Esophagus muscularis mucosa (tissue), 4 donors: ENCODE measurements at regions not wholly inside any gene's neighbourhood (a gene's known extent, or its start where the extent isn't known, plus 50 kb on each side); places are given as distances from the start of the nearest gene placed in this dataset.
A peak's percentile ranks its signal among the peaks of the same experiment; 100 is the strongest.

Experiments
- DNase-seq: peaks from one replicate; pipeline ENCODE4 v3.0.0-alpha.2; 2017; ENCODE audit errors: extremely low spot score
- H3K27ac ChIP-seq, 4 donors: fragments of 200-600 bp; sonication (generic); replicated peaks in 1 of 4; 1 replicate in 3 of 4; 2 replicates in 1 of 4; pipeline ENCODE4 v1.5.1; 2016 to 2019; ENCODE audit warnings: mild to moderate bottlenecking in 1 of 4
- H3K27me3 ChIP-seq, 4 donors: fragments of 200-600 bp; sonication (generic); one replicate each; pipeline versions ENCODE4 v1.5.1 to v1.6.0; 2016 to 2019
- H3K36me3 ChIP-seq, 4 donors: fragments of 200-600 bp; sonication (generic); one replicate each; pipeline ENCODE4 v1.5.1; 2016 to 2019
- H3K4me1 ChIP-seq, 4 donors: fragments of 200-600 bp; sonication (generic); one replicate each; pipeline ENCODE4 v1.5.1; 2016 to 2019
- H3K4me3 ChIP-seq, 4 donors: fragments of 200-600 bp; sonication (generic); 1 replicate in 2 of 4; 2 replicates in 2 of 4; pipeline ENCODE4 v1.5.1; 2016 to 2019; ENCODE audit warnings: mild to moderate bottlenecking in 4 of 4, moderate library complexity in 1 of 4
- H3K9me3 ChIP-seq, 4 donors: fragments of 200-600 bp; sonication (generic); 1 replicate in 3 of 4; 2 replicates in 1 of 4; pipeline ENCODE4 v1.5.1; 2016 to 2019
- EP300 ChIP-seq: sonication (generic); formaldehyde crosslinking; IDR thresholded peaks from one replicate; pipeline ENCODE4 v1.6.1; 2017; ENCODE audit warnings: antibody characterized with exemption
- POLR2A ChIP-seq: fragments of 450-650 bp; IDR thresholded peaks from one replicate; pipeline ENCODE4 v1.6.1; 2017; ENCODE audit warnings: antibody characterized with exemption, moderate library complexity, mild to moderate bottlenecking, low read depth
- POLR2AphosphoS5 ChIP-seq, 2 donors: sonication (generic); formaldehyde crosslinking; IDR thresholded peaks; one replicate each; pipeline ENCODE4 v1.6.1; 2017; ENCODE audit warnings: antibody characterized with exemption in 2 of 2
- WGBS: methylation state at CpG from one replicate; pipeline ENCODE4 v1.1.5; 2018; 5-methylcytosine and 5-hydroxymethylcytosine counted together
- intact Hi-C: fragments of 100-400 bp; cut with DNase I; formaldehyde crosslinking; loops from one replicate; pipeline ENCODE4 v1.15.1; 2023
- TF ChIP-seq, protein P1 (sequence below), 3 experiments: fragments of 200-600 bp in 2 of 3; fragments of 450-650 bp in 1 of 3; sonication (generic) in 2 of 3; IDR thresholded peaks; one replicate each; pipeline ENCODE4 v1.5.1; 2017 to 2019; ENCODE audit warnings: antibody characterized with exemption in 3 of 3, mild to moderate bottlenecking in 2 of 3, moderate library complexity in 1 of 3

DNA sequence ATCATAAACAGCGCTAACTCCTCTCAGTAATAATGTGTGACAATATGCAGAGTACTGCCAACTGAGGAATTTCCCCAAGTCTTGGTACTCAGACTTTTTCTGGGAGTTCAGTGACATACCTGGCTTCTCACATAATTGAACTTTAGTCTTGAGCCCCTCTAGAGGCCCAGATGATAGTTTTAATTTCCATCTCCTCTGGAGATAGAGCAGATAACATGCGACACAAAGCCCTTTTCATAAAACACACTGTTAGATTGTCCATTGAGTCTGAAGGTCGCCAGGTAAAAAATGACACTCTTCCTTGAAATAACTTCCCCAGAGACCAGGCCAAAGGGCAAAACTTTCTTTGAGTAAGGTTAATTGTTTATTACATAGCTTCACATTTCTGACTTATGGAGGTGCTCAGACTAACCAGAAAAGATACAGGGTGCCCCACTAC lies 476.0 kb downstream of the RASEF start:
- H3K9me3 ChIP-seq, result no peaks in the 10 kb centered on the region
- peak; percentile 29 for DNase-seq
- no peak overlapping the region for H3K4me3 ChIP-seq
- intact Hi-C loops, result no loop called here
- 90% methylated on average over 3 of the region's 3 CpGs for WGBS
- H3K27ac ChIP-seq, result no peak overlapping the region
- no peak for TF ChIP-seq POLR2AphosphoS5 (IDR thresholded peaks at IDR 0.05)
- no peak for TF ChIP-seq POLR2A
- TF ChIP-seq EP300, result no peak
- TF ChIP-seq, protein P1, sequence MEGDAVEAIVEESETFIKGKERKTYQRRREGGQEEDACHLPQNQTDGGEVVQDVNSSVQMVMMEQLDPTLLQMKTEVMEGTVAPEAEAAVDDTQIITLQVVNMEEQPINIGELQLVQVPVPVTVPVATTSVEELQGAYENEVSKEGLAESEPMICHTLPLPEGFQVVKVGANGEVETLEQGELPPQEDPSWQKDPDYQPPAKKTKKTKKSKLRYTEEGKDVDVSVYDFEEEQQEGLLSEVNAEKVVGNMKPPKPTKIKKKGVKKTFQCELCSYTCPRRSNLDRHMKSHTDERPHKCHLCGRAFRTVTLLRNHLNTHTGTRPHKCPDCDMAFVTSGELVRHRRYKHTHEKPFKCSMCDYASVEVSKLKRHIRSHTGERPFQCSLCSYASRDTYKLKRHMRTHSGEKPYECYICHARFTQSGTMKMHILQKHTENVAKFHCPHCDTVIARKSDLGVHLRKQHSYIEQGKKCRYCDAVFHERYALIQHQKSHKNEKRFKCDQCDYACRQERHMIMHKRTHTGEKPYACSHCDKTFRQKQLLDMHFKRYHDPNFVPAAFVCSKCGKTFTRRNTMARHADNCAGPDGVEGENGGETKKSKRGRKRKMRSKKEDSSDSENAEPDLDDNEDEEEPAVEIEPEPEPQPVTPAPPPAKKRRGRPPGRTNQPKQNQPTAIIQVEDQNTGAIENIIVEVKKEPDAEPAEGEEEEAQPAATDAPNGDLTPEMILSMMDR (IDR thresholded peaks at IDR 0.05), result no peak
- no peaks in the 10 kb centered on the region for H3K27me3 ChIP-seq
- no peaks in the 10 kb centered on the region for H3K36me3 ChIP-seq
- peaks cover 0 to 9% (median 0%) of the 10 kb centered on the region in 4 donors for H3K4me1 ChIP-seq

- Histone ChIP-seq H3K27me3 (no peaks in the 10 kb centered on the region), H3K4me1 (peaks cover 0 to 9% (median 0%) of the 10 kb centered on the region in 4 donors), H3K36me3 (no peaks in the 10 kb centered on the region), H3K4me3 (no peak overlapping the region), H3K9me3 (no peaks in the 10 kb centered on the region), H3K27ac (no peak overlapping the region)
- whole genome bisulfite sequencing, result 51% methylated on average over 6 of the region's 6 CpGs
- intact Hi-C loops, result no loop called here
- no peak for DNase-seq
- TF ChIP-seq POLR2A (no peak), EP300 (no peak), POLR2AphosphoS5 (IDR thresholded peaks at IDR 0.05) (no peak)
- TF ChIP-seq, protein P1 (IDR thresholded peaks at IDR 0.05), result no peak
Observed at GRCh38 chr9:82588301-82589180, 474.4 kb downstream of the RASEF start.

- DNase-seq, result no peak
- no peak overlapping the region for H3K27ac ChIP-seq
- no peaks in the 10 kb centered on the region for H3K9me3 ChIP-seq
- no peaks in the 10 kb centered on the region for H3K27me3 ChIP-seq
- intact Hi-C loops, result no loop called here
- H3K36me3 ChIP-seq, result no peaks in the 10 kb centered on the region
- no peak overlapping the region for H3K4me3 ChIP-seq
- no peak for TF ChIP-seq EP300
- TF ChIP-seq POLR2AphosphoS5 (IDR thresholded peaks at IDR 0.05), result no peak
- TF ChIP-seq, protein P1 (IDR thresholded peaks at IDR 0.05), result no peak
- no peak for TF ChIP-seq POLR2A
- peaks cover 0 to 9% (median 0%) of the 10 kb centered on the region in 4 donors for H3K4me1 ChIP-seq
- WGBS, result 97% methylated on average over 3 of the region's 3 CpGs
Observed at GRCh38 chr9:82590845-82591244, 472.1 kb downstream of the RASEF start.

DNA sequence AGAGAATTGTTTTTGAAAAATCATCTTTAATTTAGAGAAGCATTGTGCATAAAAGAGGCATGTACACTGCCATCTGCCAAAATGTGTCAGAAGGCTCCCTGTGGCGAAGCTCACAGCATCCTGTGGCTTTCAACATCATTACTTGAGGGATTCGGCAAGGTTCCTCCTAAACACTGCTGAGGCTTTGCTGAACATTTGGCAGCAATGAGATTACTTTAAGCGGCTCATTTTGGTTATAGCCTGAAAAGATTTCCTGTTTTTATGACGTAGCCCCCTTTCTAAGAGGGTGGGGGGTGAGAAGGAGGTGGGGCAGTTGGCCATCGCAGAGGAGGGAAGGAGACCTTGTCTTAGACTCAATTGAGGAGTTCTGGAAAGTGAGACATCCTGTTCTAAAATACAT lies 469.4 kb downstream of the RASEF start:
- H3K27ac ChIP-seq, result no peak overlapping the region
- TF ChIP-seq EP300 (no peak), POLR2A (no peak), POLR2AphosphoS5 (IDR thresholded peaks at IDR 0.05) (no peak)
- TF ChIP-seq, protein P1 (IDR thresholded peaks at IDR 0.05), result no peak
- no peak for DNase-seq
- peaks cover 3 to 22% (median 13%) of the 10 kb centered on the region in 4 donors for H3K4me1 ChIP-seq
- H3K36me3 ChIP-seq, result no peaks in the 10 kb centered on the region
- no peaks in the 10 kb centered on the region for H3K9me3 ChIP-seq
- intact Hi-C loops, result no loop called here
- H3K27me3 ChIP-seq, result no peaks in the 10 kb centered on the region
- 86% methylated on average over 5 of the region's 5 CpGs for WGBS
- no peak overlapping the region for H3K4me3 ChIP-seq
